PC-9 (cell line): ENCODE measurements at regions not wholly inside any gene's neighbourhood (a gene's known extent, or its start where the extent isn't known, plus 50 kb on each side); places are given as distances from the start of the nearest gene placed in this dataset.

ENCODE experiments used
- BruUV-seq: library from RNA; stranded (reverse); fragments of 400-500 nt; replicated peaks from 2 replicates; lab custom pipeline; 2021; lab: Mats Ljungman, UMichigan
- CTCF ChIA-PET: fragments of 300-600 bp; sonication (Branson Sonifier 250); formaldehyde crosslinking; loops from one replicate; lab custom pipeline; 2022; ENCODE audit warnings: antibody characterized with exemption; lab: Charles Lee
- POLR2A ChIA-PET: fragments of 300-600 bp; sonication (Branson Sonifier 250); formaldehyde crosslinking; loops from one replicate; lab custom pipeline; 2022; ENCODE audit warnings: antibody characterized with exemption; ENCODE audit not compliant: unreplicated experiment; lab: Charles Lee
- DNase-seq, 2 experiments: peaks; one replicate each; pipeline versions ENCODE4 v3.0.0 to v3.0.0-alpha.2; 2015 to 2022; ENCODE audit warnings: mixed read lengths in 1 of 2
- H2AFZ ChIP-seq: fragments of 200-600 bp; sonication (generic); 2 replicates; pipeline ENCODE4 v1.8.1; 2017; ENCODE audit warnings: antibody characterized with exemption
- H3F3A ChIP-seq: fragments of 200-600 bp; sonication (generic); 2 replicates; pipeline ENCODE4 v1.8.1; 2017; ENCODE audit warnings: antibody characterized with exemption, mild to moderate bottlenecking, low read depth; ENCODE audit not compliant: insufficient read depth
- H3K27ac ChIP-seq: fragments of 200-600 bp; sonication (generic); 2 replicates; pipeline ENCODE4 v1.6.1; 2016; ENCODE audit warnings: mixed run types
- H3K27me3 ChIP-seq: fragments of 200-600 bp; sonication (generic); 2 replicates; pipeline ENCODE4 v1.6.1; 2016; ENCODE audit warnings: low read depth, mixed run types; ENCODE audit not compliant: insufficient read depth
- H3K36me3 ChIP-seq: fragments of 200-600 bp; sonication (generic); 2 replicates; pipeline ENCODE4 v1.6.1; 2016; ENCODE audit warnings: low read depth, mixed run types
- H3K4me1 ChIP-seq: fragments of 200-600 bp; sonication (generic); replicated peaks from 2 replicates; pipeline ENCODE4 v1.6.1; 2016; ENCODE audit warnings: mixed run types; ENCODE audit not compliant: insufficient read depth
- H3K4me2 ChIP-seq: fragments of 200-600 bp; sonication (generic); 2 replicates; pipeline ENCODE4 v1.6.1; 2017; ENCODE audit warnings: mixed run types
- H3K4me3 ChIP-seq: fragments of 200-600 bp; sonication (generic); 2 replicates; pipeline ENCODE4 v1.6.1; 2016; ENCODE audit warnings: mixed run types
- H3K79me2 ChIP-seq: fragments of 200-600 bp; sonication (generic); 2 replicates; pipeline ENCODE4 v1.6.1; 2017; ENCODE audit warnings: low read depth, mixed run types
- H3K9me2 ChIP-seq: fragments of 200-600 bp; sonication (generic); 2 replicates; pipeline ENCODE4 v1.8.1; 2017; ENCODE audit warnings: mild to moderate bottlenecking; ENCODE audit not compliant: insufficient read depth
- H3K9me3 ChIP-seq: fragments of 200-600 bp; sonication (generic); 2 replicates; pipeline ENCODE4 v1.8.1; 2016; ENCODE audit warnings: low read depth; ENCODE audit not compliant: insufficient read depth
- H4K20me1 ChIP-seq: fragments of 200-600 bp; sonication (generic); 2 replicates; pipeline ENCODE4 v1.8.1; 2017; ENCODE audit not compliant: insufficient read depth
- CTCF ChIP-seq: fragments of 200-600 bp; sonication (generic); conservative IDR thresholded peaks from 2 replicates; pipeline ENCODE4 v1.6.1; 2017; ENCODE audit warnings: mixed run types, antibody characterized with exemption, mild to moderate bottlenecking, moderate library complexity
- EZH2 ChIP-seq: fragments of 200-600 bp; sonication (generic); IDR thresholded peaks from 2 replicates; pipeline ENCODE4 v1.8.0; 2017; ENCODE audit warnings: antibody characterized with exemption, low read depth
- intact Hi-C: fragments of 100-400 bp; cut with micrococcal nuclease; formaldehyde crosslinking; loops from one replicate; pipeline ENCODE4 v1.10.0; 2022; ENCODE audit not compliant: unreplicated experiment

DNA sequence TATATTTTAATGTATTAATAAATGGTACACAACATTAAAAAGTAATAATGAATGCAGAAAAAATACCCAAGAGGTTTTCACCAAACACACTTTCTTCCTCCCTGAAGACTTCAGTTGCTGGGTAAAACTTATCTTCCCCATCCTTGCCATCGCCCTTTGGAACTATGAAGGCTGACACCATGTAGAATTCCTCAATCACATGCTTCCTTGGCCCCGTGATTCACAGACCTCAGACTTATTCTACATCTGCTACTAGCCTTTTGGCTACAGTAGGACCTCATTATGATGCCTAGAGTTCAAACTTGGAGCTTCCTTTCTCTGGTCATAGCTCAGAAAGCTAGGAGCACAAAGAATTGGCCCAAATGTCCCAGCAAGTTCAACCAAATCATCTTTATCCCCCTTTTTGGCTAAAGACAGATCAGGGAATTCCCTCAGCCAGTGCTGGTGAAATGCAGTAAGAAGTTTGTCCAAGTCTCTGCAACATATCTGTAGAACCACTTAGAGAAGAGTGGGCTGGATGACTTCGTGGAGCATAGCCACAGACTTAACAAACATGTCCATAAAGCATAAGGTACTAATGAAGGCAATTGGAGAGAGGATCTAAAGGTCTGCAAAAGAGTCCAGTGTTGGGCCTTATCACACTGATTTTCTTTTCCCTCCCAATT lies 253.5 kb downstream of the SEC61B start:
- no peak for DNase-seq
- no peaks in the 10 kb centered on the region for H3K4me1 ChIP-seq
- no peak overlapping the region for H3K27ac ChIP-seq
- POLR2A ChIA-PET, result no interaction called here
- no peaks in the 10 kb centered on the region for H4K20me1 ChIP-seq
- H3K9me3 ChIP-seq, result no peaks in the 10 kb centered on the region
- H2AFZ ChIP-seq, result no peak overlapping the region
- TF ChIP-seq EZH2 (no peak), CTCF (no peak)
- no TSS peak for BruUV-seq
- CTCF ChIA-PET, result no interaction called here
- H3K4me3 ChIP-seq, result no peak overlapping the region
- intact Hi-C loops, result no loop called here
- no peaks in the 10 kb centered on the region for H3K36me3 ChIP-seq
- no peaks in the 10 kb centered on the region for H3F3A ChIP-seq
- H3K4me2 ChIP-seq, result no peak overlapping the region
- no peaks in the 10 kb centered on the region for H3K27me3 ChIP-seq
- no peaks in the 10 kb centered on the region for H3K9me2 ChIP-seq
- no peaks in the 10 kb centered on the region for H3K79me2 ChIP-seq

DNA sequence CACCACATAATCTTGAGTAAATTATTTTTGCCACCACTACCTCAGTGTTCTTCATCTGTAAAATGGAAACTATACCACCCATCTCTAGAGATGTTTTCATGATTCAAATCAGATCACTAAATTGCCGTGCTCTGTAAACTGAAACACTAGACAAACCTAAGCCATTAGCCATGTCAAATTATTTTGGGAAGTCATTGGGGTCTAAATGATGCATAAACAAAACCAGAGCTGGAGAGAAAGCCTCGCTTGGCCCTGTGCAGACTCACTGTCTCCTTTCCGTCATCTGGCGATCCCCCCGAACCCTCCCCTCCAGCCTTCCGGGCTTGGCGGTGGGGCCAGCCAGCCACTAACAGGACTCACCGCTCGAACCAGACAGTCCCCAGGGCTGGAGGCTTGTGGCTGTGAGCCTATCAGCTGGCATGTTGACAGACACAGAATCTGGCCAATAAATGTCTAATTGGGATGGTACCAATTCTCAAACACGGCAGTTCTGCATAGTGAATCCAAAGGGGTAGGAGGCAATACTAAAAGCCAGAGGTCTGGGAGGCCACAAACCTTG lies 256.5 kb downstream of the SEC61B start:
- ChIA-PET CTCF (no interaction called here), POLR2A (no interaction called here)
- H3K79me2 ChIP-seq, result no peaks in the 10 kb centered on the region
- H3K4me2 ChIP-seq, result no peak overlapping the region
- H2AFZ ChIP-seq, result no peak overlapping the region
- H3K9me2 ChIP-seq, result no peaks in the 10 kb centered on the region
- H3F3A ChIP-seq, result no peaks in the 10 kb centered on the region
- no peaks in the 10 kb centered on the region for H3K4me1 ChIP-seq
- no peak overlapping the region for H3K4me3 ChIP-seq
- BruUV-seq, result no TSS peak
- H3K36me3 ChIP-seq, result no peaks in the 10 kb centered on the region
- TF ChIP-seq EZH2, result no peak
- TF ChIP-seq CTCF, result no peak
- H4K20me1 ChIP-seq, result no peaks in the 10 kb centered on the region
- H3K27ac ChIP-seq, result no peak overlapping the region
- DNase-seq, result no peak
- intact Hi-C loops, result no loop called here
- H3K27me3 ChIP-seq, result no peaks in the 10 kb centered on the region; the same call in 1 of the 2 replicates
- peaks cover 4% of the 10 kb centered on the region; the same call in 1 of the 2 replicates for H3K9me3 ChIP-seq

DNA sequence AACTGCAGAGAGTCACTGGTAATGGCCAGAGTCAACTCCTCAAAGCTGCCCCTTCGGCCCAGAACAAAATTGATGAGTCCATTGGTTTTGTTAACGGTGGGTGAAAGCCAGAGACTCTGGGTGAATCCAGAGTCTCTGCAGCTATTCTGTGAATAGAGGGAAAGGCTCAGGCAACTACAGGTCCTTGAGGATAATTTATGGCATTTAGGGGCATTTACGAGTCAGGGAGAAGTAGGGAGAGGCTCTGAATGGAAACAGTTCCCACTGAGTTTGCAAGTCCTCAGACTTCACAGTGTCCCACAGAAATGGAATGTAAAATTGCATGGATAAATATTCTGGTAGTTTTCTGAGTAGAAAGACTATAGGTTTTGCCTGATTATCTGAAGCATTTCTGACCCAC lies 257.8 kb downstream of the SEC61B start:
- Histone ChIP-seq H3F3A (no peaks in the 10 kb centered on the region), H3K9me3 (peaks cover 4% of the 10 kb centered on the region; the same call in 1 of the 2 replicates), H3K36me3 (no peaks in the 10 kb centered on the region), H3K27ac (no peak overlapping the region), H3K27me3 (no peaks in the 10 kb centered on the region; the same call in 1 of the 2 replicates), H3K9me2 (no peaks in the 10 kb centered on the region), H3K4me2 (no peak overlapping the region), H3K4me3 (no peak overlapping the region), H4K20me1 (no peaks in the 10 kb centered on the region), H3K79me2 (no peaks in the 10 kb centered on the region), H2AFZ (no peak overlapping the region), H3K4me1 (no peaks in the 10 kb centered on the region)
- ChIA-PET CTCF (no interaction called here), POLR2A (no interaction called here)
- no peak for DNase-seq
- no peak for TF ChIP-seq CTCF
- TF ChIP-seq EZH2, result no peak
- intact Hi-C loops, result no loop called here
- no TSS peak for BruUV-seq
